ENCODE measurements at regions not wholly inside any gene's neighbourhood (a gene's known extent, or its start where the extent isn't known, plus 50 kb on each side); places are given as distances from the start of the nearest gene placed in this dataset.

DNA sequence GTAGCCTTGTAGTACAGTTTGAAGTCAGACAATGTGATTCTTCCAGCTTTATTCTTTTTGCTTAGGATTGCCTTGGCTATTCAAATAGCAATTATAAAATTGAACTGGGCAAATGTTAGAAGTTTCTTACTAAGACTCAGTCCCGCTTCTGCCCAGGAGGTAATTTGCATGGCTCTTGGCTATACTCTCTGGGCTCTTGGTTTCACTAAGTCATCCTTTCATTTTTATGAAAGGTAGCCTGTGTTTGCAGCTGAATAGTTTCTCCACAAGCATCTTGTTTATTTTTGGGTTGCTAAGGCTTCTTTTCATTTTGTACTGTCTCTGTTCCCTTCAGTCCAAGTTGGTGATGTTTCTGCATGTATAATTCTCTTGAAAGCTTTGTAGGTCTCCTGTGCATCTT is 340.6 kb downstream of the SH2D4B start:
- Histone ChIP-seq H3K4me3 (ENCODE audit: low read length) (no peak overlapping the region), H3K27me3 (ENCODE audit: control insufficient read depth, low read length) (no peaks in the 10 kb centered on the region), H3K27ac (ENCODE audit: low read depth, low read length) (no peak overlapping the region), H3K79me2 (ENCODE audit: control insufficient read depth, low read length) (no peaks in the 10 kb centered on the region), H3K9me2 (replicated peaks; ENCODE audit: control insufficient read depth, low read length) (no peaks in the 10 kb centered on the region), H3F3A (ENCODE audit: control insufficient read depth, insufficient read depth) (no peaks in the 10 kb centered on the region), H3K4me2 (ENCODE audit: low read length) (no peak overlapping the region), H3K9me3 (ENCODE audit: control insufficient read depth, insufficient read depth, low read length) (no peaks in the 10 kb centered on the region), H3K4me1 (ENCODE audit: control insufficient read depth, low read length) (no peaks in the 10 kb centered on the region), H4K20me1 (ENCODE audit: control insufficient read depth, insufficient read depth, low read depth, low read length) (no peaks in the 10 kb centered on the region), H3K36me3 (ENCODE audit: control insufficient read depth, low read length) (no peaks in the 10 kb centered on the region)
- TF ChIP-seq, protein P1, sequence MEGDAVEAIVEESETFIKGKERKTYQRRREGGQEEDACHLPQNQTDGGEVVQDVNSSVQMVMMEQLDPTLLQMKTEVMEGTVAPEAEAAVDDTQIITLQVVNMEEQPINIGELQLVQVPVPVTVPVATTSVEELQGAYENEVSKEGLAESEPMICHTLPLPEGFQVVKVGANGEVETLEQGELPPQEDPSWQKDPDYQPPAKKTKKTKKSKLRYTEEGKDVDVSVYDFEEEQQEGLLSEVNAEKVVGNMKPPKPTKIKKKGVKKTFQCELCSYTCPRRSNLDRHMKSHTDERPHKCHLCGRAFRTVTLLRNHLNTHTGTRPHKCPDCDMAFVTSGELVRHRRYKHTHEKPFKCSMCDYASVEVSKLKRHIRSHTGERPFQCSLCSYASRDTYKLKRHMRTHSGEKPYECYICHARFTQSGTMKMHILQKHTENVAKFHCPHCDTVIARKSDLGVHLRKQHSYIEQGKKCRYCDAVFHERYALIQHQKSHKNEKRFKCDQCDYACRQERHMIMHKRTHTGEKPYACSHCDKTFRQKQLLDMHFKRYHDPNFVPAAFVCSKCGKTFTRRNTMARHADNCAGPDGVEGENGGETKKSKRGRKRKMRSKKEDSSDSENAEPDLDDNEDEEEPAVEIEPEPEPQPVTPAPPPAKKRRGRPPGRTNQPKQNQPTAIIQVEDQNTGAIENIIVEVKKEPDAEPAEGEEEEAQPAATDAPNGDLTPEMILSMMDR (IDR thresholded peaks at IDR 0.05; ENCODE audit: low read depth, low read length, poor library complexity, severe bottlenecking): no peak
- TF ChIP-seq EZH2phosphoT487 (IDR thresholded peaks at IDR 0.05; ENCODE audit: borderline replicate concordance, low read length): no peak

DNA sequence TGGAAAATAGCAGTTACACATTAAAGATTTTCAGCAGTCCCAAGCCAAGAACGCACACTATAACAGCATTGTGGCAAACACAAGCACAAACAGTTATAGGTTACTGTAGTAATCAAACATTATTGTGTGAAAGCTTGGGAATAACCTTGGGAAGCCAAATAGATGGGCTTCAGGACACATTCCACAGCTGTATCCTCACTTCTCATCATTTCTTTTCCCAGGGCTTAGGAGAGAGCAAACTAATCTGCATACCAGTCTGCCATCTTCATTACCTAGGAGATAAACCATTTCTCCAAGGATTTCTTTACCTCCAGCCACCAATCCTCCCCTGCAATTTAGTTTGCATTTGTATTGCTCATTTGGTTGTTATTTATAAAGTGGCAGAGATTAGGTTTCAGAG is 352.4 kb downstream of the SH2D4B start:
- TF ChIP-seq, protein P1 (IDR thresholded peaks at IDR 0.05; ENCODE audit: low read depth, low read length, poor library complexity, severe bottlenecking): no peak
- no peak for TF ChIP-seq EZH2phosphoT487 (IDR thresholded peaks at IDR 0.05; ENCODE audit: borderline replicate concordance, low read length)
- H3K9me2 ChIP-seq (replicated peaks; ENCODE audit: control insufficient read depth, low read length): no peaks in the 10 kb centered on the region
- no peaks in the 10 kb centered on the region for H3K4me1 ChIP-seq (ENCODE audit: control insufficient read depth, low read length)
- no peak overlapping the region for H3K4me2 ChIP-seq (ENCODE audit: low read length)
- H3K27me3 ChIP-seq (ENCODE audit: control insufficient read depth, low read length): no peaks in the 10 kb centered on the region
- no peaks in the 10 kb centered on the region for H3K9me3 ChIP-seq (ENCODE audit: control insufficient read depth, insufficient read depth, low read length)
- H3K36me3 ChIP-seq (ENCODE audit: control insufficient read depth, low read length): no peaks in the 10 kb centered on the region
- no peaks in the 10 kb centered on the region for H3K79me2 ChIP-seq (ENCODE audit: control insufficient read depth, low read length)
- no peak overlapping the region for H3K27ac ChIP-seq (ENCODE audit: low read depth, low read length)
- no peaks in the 10 kb centered on the region for H4K20me1 ChIP-seq (ENCODE audit: control insufficient read depth, insufficient read depth, low read depth, low read length)
- H3K4me3 ChIP-seq (ENCODE audit: low read length): no peak overlapping the region
- H3F3A ChIP-seq (ENCODE audit: control insufficient read depth, insufficient read depth): no peaks in the 10 kb centered on the region

DNA sequence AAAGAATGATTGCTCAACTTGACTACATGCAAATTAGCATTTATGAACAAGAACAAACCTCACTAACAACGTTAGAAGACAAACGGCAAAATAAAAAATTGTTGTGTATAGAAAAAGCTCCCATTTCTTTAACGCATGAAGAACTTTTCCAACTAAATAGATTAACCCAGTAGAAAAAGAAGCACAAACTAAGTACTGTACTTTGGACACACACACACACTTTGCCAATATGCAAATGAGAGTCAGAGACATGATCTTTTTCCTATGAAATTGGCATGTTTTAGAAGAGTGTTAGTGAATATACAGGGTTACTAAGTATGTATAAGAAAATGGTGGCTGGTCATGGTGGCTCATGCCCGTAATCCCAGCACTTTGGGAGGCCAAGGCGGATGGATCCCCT is 355.6 kb downstream of the SH2D4B start:
- Histone ChIP-seq H3K9me3 (ENCODE audit: control insufficient read depth, insufficient read depth, low read length) (no peaks in the 10 kb centered on the region), H3K27ac (ENCODE audit: low read depth, low read length) (no peak overlapping the region), H3K4me3 (ENCODE audit: low read length) (no peak overlapping the region), H3K4me2 (ENCODE audit: low read length) (no peak overlapping the region), H3K36me3 (ENCODE audit: control insufficient read depth, low read length) (no peaks in the 10 kb centered on the region), H3K27me3 (ENCODE audit: control insufficient read depth, low read length) (no peaks in the 10 kb centered on the region), H3K4me1 (ENCODE audit: control insufficient read depth, low read length) (no peaks in the 10 kb centered on the region), H4K20me1 (ENCODE audit: control insufficient read depth, insufficient read depth, low read depth, low read length) (no peaks in the 10 kb centered on the region), H3F3A (ENCODE audit: control insufficient read depth, insufficient read depth) (no peaks in the 10 kb centered on the region), H3K9me2 (replicated peaks; ENCODE audit: control insufficient read depth, low read length) (no peaks in the 10 kb centered on the region), H3K79me2 (ENCODE audit: control insufficient read depth, low read length) (no peaks in the 10 kb centered on the region)
- TF ChIP-seq EZH2phosphoT487 (IDR thresholded peaks at IDR 0.05; ENCODE audit: borderline replicate concordance, low read length): no peak
- TF ChIP-seq, protein P1 (IDR thresholded peaks at IDR 0.05; ENCODE audit: low read depth, low read length, poor library complexity, severe bottlenecking): no peak

Measured in DOHH2 (cell line).